GM18526 (cell line): ENCODE measurements at regions not wholly inside any gene's neighbourhood (a gene's known extent, or its start where the extent isn't known, plus 50 kb on each side); places are given as distances from the start of the nearest gene placed in this dataset.

Experiments
- POLR2A ChIP-seq: IDR thresholded peaks from 3 replicates; pipeline ENCODE4 v1.6.1; 2011; ENCODE audit not compliant: insufficient read length; ENCODE audit errors: extremely low read depth

DNA sequence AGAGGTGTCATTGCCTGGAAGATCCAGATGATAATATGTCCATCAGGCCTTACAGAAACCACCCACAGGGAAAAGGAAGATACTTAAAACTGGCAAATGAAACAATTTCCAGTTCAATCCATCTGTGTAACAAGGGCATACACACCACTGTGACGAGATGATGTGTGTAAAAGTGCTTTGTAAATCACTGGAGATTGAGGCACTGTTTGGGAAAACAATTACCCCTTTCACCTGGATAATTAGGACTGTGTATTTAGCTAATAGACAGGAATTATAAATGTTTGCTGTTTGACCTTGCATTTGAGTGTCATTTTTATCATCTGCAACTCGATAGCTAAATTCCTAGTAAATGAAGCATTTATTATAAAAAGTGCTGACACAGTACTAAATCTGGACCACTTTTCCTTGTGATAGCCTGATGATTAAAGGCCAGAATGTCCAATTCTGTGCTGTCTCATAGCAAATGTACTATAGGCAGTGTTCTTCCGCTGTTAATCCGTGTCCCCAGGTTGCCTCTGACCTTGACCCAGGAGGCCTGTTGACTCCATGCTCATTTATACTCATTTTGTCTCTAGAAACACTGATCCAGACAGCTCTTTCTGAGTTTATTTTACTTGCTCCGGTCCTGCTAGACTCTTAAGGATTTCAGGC, 105.8 kb downstream of the LACC1 start:
- no peak for TF ChIP-seq POLR2A

DNA sequence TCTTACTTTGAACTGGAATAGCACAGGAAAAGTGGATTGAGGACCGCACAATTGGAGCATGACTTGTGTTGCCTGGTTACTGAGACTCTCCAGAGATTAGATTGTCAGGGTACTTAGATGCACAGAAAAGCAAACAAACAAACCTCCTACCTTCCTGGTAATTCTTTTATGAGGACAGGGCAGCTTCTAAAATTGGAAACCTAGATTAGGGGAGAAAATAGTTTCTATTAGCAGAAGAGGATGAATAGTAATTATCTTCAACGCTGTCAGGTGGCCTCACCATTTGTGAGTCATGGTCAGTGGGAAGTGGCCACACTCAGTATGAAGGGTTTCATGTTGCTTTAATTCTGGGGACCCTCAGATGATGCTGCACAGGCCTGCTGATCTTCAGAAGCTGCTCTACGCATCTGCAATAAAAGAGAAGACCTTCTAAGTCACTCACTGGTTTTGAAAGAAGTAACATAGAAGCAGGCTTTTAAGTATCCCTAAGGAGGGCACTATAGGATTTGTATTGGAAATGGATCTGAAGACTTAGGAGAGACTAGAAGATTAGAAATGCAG, 106.8 kb downstream of the LACC1 start:
- no peak for TF ChIP-seq POLR2A

DNA sequence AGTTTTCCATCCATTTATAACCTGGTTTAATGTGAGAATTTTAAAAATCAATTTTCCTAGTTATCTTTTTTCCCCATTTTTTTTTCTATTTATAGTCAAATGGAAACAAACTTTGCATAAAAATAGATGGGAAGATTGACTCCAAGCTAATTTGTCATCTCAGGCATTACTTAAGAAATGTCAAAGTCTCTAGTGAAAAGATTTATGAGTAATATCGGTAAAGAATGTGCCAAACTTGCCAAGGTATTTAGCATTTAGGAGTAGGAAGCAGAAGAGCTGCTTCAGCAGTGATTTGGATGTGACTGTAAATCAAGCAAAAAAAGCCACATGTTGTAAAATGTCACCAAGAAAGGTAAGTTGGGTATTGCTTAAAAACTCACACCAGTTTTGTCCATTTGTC, 108.6 kb downstream of the LACC1 start:
- TF ChIP-seq POLR2A: no peak

DNA sequence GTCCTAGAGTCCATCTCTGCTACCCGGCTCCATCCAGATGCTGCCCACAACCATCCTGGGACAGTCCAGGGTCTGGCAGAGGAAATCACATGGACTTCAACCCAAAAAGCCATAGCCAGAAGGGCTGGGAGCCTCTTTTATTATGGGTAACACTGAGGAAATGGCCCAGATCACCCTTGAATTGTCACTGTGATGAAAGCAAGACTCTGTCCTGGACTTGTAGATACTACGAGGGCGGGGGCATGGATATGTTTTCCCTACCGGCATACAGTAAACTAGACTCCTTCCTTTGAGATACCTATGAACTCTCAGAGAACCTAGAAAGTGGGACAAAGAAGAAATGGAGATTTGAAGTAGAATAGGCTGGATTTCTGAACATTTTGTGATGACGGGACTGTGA, 110.3 kb downstream of the LACC1 start:
- TF ChIP-seq POLR2A: no peak

DNA sequence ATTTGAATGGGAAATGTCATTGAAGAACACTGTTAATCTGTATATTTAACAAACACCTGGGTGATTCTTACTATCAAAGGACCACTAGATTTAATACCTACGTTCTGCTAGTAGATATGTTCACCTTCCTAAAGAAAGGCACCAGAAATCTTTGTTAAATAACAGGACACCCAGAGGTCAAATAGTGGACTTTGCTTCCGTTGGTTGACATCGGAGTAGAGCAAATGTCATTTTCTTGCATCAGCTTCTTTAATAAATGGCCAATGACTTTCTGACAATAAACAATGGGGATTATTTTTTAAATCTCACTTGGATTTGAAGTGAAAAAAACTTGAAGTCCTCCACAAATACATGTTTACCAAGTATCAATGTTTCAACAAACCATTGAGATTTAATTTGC, 111.1 kb downstream of the LACC1 start:
- TF ChIP-seq POLR2A: no peak

DNA sequence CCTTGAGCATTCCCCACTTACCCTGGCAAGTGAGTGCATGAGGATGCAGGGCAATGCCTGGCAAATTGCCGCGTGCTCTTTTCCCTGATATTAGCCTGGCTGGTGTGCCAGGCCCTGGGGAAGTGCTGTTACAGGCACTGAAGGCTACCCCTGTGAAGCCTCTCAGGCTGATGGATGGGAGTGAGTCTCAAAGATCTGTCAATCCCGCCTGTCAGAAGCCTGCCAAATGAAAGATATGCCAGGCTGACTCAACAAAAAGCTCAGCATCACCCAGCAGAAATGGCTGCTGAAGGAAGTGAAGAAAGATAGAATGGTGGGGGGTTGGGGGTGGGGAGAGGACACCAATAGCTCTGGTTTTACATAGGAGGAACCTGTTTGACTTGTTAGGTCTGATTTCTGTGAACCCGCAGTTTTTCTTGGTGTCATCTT, 112.1 kb downstream of the LACC1 start:
- TF ChIP-seq POLR2A: no peak

DNA sequence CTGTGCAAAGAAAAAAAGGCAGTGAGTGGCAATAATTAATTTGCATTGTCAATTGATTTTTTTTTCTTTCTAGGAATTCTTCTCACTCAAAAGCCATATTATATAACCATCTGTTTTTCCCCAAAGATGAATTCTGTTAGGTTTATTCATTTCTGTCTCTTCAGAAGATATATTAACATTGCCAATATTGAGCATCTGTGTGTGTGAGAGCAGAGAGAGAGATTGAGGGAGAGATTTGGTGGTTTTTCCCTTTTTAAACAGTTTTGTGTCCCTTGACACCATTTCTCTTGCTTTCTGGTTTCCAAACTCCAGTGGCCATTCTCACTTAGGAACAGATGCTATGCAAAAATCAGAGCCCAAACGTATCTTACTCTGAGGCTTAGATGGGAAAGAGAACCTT, 112.5 kb downstream of the LACC1 start:
- TF ChIP-seq POLR2A: no peak

DNA sequence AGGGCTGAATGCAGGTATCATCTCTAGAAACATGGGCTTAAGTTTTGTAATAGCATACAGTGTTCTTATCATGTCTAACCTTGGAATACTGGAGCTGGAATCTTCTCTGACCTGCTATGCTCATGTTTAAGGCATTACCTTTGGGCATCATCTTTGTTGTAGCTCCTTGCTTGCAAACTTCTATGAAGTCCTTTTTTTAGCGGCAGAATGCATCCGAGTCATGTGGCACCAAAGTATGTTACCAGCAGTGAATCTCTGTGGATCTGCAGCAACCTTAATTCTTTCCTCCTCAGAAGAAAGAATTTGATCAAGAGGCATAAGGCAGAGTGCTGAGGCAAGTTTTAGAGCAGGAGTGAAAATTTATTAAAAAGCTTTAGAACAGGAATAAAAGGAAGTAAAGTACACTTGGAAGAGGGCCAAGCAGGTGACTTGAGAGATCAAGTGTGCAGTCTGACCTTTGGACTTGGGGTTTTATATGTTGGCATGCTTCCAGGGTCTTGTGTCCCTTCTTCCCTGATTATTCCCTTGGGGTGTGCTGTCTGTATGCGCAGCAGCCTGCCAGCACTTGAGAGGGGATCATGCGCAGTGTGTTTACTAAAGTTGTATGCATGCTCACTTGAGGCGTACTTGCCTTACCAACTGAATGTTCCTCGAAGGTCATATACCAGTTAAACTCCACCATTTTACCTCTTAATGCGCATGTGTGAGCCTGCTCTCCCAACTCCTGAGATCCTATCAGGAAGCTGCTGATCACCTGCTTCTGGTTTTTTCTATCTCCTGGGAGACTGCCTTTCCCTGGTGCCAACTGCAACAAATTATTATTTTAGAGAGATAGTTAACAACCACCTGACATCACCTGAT, 115.5 kb downstream of the LACC1 start:
- no peak for TF ChIP-seq POLR2A

DNA sequence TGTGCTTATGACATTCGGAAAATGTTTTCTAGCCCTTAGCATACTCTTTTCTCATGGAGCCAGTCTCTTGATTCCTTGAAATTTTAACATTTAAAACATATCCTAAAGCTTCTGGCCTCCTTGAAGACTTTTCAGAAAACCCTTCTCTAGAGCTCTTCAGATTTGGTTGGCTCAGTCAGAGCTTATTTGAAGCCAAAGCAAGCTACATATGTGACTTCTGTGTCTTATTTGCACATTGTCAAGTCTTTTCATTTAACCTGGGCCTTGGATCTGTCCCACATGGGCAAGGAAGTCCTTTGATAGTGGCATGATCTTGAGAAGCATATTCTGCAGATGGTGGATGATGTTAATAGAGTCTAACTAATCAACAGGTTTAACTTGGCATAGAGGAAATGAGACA, 116.5 kb downstream of the LACC1 start:
- TF ChIP-seq POLR2A: no peak

DNA sequence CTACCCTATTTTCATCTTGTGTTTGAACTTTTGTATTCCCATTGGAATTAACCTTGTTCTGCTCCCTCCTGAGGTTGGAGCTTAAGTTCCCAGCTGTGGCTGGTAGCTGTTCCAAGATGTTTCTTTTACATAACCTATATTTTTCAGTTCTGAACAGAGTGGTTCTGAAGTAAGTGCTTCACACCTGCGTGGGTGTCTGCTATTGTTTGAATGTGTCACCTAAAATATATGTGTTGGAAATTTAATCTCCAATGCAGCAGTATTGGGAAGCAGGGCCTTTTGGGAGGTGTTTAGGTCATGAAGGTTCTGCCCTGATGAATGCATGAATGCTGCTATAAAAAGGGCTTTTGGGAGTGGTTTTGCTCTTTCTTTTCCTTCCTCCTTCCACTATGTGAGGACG, 123.8 kb downstream of the LACC1 start:
- no peak for TF ChIP-seq POLR2A

DNA sequence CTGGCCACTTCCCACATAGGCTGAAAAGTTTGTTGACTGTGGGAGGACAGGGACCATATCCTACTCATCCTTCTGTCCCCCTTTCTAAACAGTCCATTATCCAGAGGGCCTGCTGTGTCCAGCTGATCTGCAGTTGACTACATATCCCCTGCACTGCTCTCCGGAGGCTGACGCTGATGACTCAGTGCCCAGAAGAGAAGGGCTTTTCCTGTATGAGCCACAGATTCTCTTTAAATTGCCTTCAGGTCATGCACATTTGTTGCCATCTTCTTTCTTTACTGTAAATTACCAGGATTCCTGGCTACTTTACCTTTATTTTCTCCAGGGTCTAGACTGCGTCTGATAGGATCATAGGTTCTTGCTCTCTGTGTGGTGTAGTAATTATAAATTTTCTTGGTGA, 125.2 kb downstream of the LACC1 start:
- no peak for TF ChIP-seq POLR2A

DNA sequence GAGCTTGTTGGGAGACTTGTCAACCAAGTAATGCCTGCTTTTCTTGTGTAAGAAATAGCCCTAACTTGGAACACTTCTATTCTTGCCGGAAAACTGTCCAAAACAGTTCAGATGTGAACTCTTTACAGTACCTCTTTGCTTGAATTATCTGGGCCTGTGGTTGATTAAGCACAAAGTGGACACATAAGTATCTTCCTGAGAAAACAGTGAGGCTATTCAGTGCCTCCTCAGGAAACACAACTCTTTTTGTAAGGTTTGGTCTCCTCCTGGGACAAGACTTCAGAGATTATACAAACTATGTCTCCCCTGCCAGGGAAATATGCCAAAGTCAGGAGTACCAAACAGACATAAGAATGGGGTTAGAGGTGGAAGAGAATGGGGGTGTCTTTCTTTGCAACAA, 127.7 kb downstream of the LACC1 start:
- TF ChIP-seq POLR2A: no peak

DNA sequence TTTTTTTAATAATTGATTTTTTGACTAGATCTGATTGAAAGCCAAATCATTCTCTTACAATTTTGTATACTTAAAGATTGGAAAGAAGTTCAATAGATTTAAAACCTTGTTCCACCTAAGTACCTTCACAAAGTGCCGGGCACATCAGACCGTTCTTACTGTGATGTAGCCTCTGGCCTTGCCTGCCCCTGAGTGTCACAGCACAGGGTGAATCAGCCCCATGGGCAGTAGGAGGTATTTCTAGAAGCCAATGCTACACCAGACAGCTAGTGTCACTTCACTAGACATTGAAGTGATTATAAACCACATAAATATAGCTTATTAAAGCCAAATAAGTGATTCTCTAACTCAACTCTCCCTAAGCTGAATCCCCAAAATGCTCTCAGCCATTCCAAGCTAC, 131.3 kb downstream of the LACC1 start:
- no peak for TF ChIP-seq POLR2A

DNA sequence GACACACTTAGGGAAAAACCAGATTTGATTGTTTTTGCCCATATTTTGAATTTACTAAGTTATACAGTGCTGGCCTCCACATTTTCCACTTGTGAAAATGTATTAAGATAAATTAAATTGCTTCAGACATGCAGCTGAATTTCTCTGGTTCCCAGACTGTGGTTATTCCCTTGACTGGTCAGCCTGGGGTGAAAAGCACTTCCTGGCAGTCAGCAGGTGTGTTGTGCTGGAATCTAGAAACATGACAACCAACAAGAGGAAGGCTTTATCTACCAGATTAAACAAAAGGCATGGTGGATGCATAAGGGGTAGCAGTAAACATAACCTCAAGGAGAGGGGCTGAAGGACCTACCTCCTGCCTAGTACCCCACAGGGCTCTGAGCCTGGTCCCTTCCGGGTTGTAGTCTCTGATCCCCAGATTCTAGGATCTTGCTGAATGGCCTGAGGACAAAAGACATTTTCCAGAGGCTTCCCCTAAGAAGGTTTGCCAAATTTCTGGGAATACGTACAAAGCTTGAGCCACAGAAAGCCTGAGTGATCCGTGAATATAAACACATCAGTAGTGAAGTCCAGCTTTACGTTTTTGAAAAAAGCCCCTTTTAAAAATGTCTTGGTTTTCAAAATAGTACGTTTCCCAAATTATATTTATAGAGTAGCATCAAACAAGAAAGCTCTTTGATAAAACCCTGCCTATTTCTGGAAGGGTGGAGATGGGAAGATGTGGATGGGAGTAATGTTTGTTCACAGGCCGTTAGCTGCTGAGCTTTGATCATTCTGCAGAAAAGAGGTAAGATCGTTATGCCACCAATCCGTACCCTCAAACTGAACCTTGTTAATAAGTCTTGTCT, 133.4 kb downstream of the LACC1 start:
- TF ChIP-seq POLR2A: no peak

DNA sequence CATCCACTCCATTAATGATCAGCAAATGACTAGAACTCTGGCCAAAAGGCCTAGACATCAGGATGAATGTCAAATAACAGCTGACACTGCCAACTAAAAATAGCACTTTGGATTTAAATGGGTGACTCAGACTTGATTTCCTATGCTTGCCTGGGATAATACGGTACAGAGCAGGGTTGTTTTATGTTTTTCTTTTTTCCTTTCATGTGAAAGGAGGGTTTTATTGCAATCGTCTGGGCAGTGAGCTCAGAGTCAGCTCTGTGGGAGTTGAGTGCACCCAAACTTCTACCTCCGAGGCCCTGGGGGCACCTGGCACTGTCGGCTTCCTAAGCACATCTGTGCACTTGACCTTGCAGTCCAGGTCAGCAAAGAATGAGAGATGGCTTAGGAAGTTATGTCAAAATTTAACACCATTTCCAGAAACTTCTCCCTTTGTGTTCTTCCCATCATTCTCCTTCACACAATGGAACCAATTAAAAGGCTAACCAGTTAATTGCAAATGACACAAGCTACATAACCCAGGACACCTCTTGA, 134.1 kb downstream of the LACC1 start:
- no peak for TF ChIP-seq POLR2A
